HEK293 (cell line): ENCODE measurements at regions not wholly inside any gene's neighbourhood (a gene's known extent, or its start where the extent isn't known, plus 50 kb on each side); places are given as distances from the start of the nearest gene placed in this dataset.
A peak's percentile ranks its signal among the peaks of the same experiment; 100 is the strongest.

ENCODE experiments used
- CTCF ChIA-PET: fragments of 350-600 bp; formaldehyde crosslinking; extraction: SDS; loops from one replicate; lab custom pipeline; 2021; ENCODE audit warnings: antibody characterized with exemption; lab: Yijun Ruan, JAX
- POLR2A ChIA-PET: fragments of 300-600 bp; formaldehyde crosslinking; extraction: SDS; loops from one replicate; lab custom pipeline; 2020; ENCODE audit warnings: antibody characterized with exemption, inconsistent platforms; lab: Yijun Ruan, JAX
- H3K27ac ChIP-seq: fragments of 200-500 bp; sonication (Bioruptor generic); 2 replicates; pipeline ENCODE4 v1.5.1; 2014; ENCODE audit warnings: low read depth, low read length, control low read depth, inconsistent platforms; ENCODE audit errors: extremely low read depth
- H3K36me3 ChIP-seq, 2 experiments: fragments of 200-500 bp in 1 of 2; sonication (Bioruptor generic) in 1 of 2; 1 replicate in 1 of 2; 2 replicates in 1 of 2; pipeline ENCODE4 v1.5.1; 2014 to 2017; ENCODE audit warnings: inconsistent platforms in 2 of 2, low read length in 2 of 2; ENCODE audit not compliant: control insufficient read depth in 2 of 2, insufficient read depth in 1 of 2
- H3K4me1 ChIP-seq: fragments of 200-500 bp; sonication (Bioruptor generic); 2 replicates; pipeline ENCODE4 v1.5.1; 2014; ENCODE audit warnings: mild to moderate bottlenecking, low read length, inconsistent platforms; ENCODE audit not compliant: control insufficient read depth, insufficient read depth
- H3K4me3 ChIP-seq: 2 replicates; pipeline ENCODE4 v1.5.1; 2011; ENCODE audit warnings: low read depth, mild to moderate bottlenecking, control low read depth, low read length, moderate library complexity
- H3K9me3 ChIP-seq: fragments of 200-500 bp; sonication (Bioruptor generic); 2 replicates; pipeline ENCODE4 v1.5.1; 2014; ENCODE audit warnings: low read depth, low read length, inconsistent platforms; ENCODE audit not compliant: control insufficient read depth, insufficient read depth
- FEZF1 ChIP-seq: fragments of 450-650 bp; formaldehyde crosslinking; IDR thresholded peaks from 2 replicates; pipeline ENCODE4 v1.5.1; 2016; ENCODE audit warnings: missing biosample characterization, missing genetic modification characterization
- HOXD13 ChIP-seq: sonication (generic); formaldehyde crosslinking; IDR thresholded peaks from 2 replicates; pipeline ENCODE4 v1.8.0; 2022; ENCODE audit warnings: missing genetic modification reagents, borderline replicate concordance
- KLF9 ChIP-seq: fragments of 450-650 bp; formaldehyde crosslinking; IDR thresholded peaks from 2 replicates; pipeline ENCODE4 v1.5.1; 2016; ENCODE audit warnings: missing biosample characterization, missing genetic modification characterization, low read depth
- MEIS1 ChIP-seq: sonication (generic); formaldehyde crosslinking; IDR thresholded peaks from 2 replicates; pipeline ENCODE4 v1.8.1; 2022; ENCODE audit warnings: missing genetic modification reagents, mild to moderate bottlenecking, borderline replicate concordance
- OVOL3 ChIP-seq: fragments of 450-650 bp; formaldehyde crosslinking; IDR thresholded peaks from 2 replicates; pipeline ENCODE4 v1.5.1; 2016; ENCODE audit warnings: missing biosample characterization, missing genetic modification characterization
- YY2 ChIP-seq: fragments of 450-650 bp; formaldehyde crosslinking; IDR thresholded peaks from 2 replicates; pipeline ENCODE4 v1.5.1; 2016; ENCODE audit warnings: missing biosample characterization, missing genetic modification characterization
- ZFHX2 ChIP-seq: fragments of 450-650 bp; formaldehyde crosslinking; conservative IDR thresholded peaks from 2 replicates; pipeline ENCODE4 v1.5.1; 2016; ENCODE audit warnings: missing biosample characterization, missing genetic modification characterization
- ZNF112 ChIP-seq: fragments of 450-650 bp; formaldehyde crosslinking; IDR thresholded peaks from 2 replicates; pipeline ENCODE4 v1.5.0; 2017; ENCODE audit warnings: missing biosample characterization, missing genetic modification characterization
- ZNF148 ChIP-seq: fragments of 450-650 bp; formaldehyde crosslinking; IDR thresholded peaks from 2 replicates; pipeline ENCODE4 v1.5.0; 2017; ENCODE audit warnings: missing biosample characterization, missing genetic modification characterization, borderline replicate concordance
- ZNF169 ChIP-seq: fragments of 450-650 bp; formaldehyde crosslinking; IDR thresholded peaks from 2 replicates; pipeline ENCODE4 v1.5.1; 2016; ENCODE audit warnings: missing biosample characterization, missing genetic modification characterization
- ZNF19 ChIP-seq: fragments of 450-650 bp; formaldehyde crosslinking; IDR thresholded peaks from 2 replicates; pipeline ENCODE4; 2016; ENCODE audit warnings: missing biosample characterization, missing genetic modification characterization, low read depth
- ZNF211 ChIP-seq: fragments of 450-650 bp; formaldehyde crosslinking; IDR thresholded peaks from 2 replicates; pipeline ENCODE4 v1.5.1; 2016; ENCODE audit warnings: low read depth, missing biosample characterization, missing genetic modification characterization
- ZNF221 ChIP-seq: fragments of 450-650 bp; formaldehyde crosslinking; IDR thresholded peaks from 2 replicates; pipeline ENCODE4 v1.5.1; 2017; ENCODE audit warnings: missing biosample characterization, missing genetic modification characterization, borderline replicate concordance
- ZNF366 ChIP-seq: fragments of 450-650 bp; formaldehyde crosslinking; conservative IDR thresholded peaks from 2 replicates; pipeline ENCODE4 v1.5.1; 2016; ENCODE audit warnings: missing biosample characterization, missing genetic modification characterization
- ZNF398 ChIP-seq: fragments of 450-650 bp; formaldehyde crosslinking; IDR thresholded peaks from 2 replicates; pipeline ENCODE4 v1.5.1; 2017; ENCODE audit warnings: missing biosample characterization, missing genetic modification characterization
- ZNF423 ChIP-seq: fragments of 450-650 bp; formaldehyde crosslinking; IDR thresholded peaks from 2 replicates; pipeline ENCODE4 v1.5.1; 2016; ENCODE audit warnings: missing biosample characterization, missing genetic modification characterization
- ZNF48 ChIP-seq: fragments of 450-650 bp; formaldehyde crosslinking; IDR thresholded peaks from 2 replicates; pipeline ENCODE4 v1.5.1; 2016; ENCODE audit warnings: missing biosample characterization, missing genetic modification characterization
- ZNF768 ChIP-seq: fragments of 450-650 bp; formaldehyde crosslinking; IDR thresholded peaks from 2 replicates; pipeline ENCODE4 v1.5.1; 2018; ENCODE audit warnings: missing biosample characterization, mild to moderate bottlenecking, missing genetic modification characterization
- TF ChIP-seq, protein P1 (sequence below): fragments of 450-650 bp; formaldehyde crosslinking; IDR thresholded peaks from 2 replicates; pipeline ENCODE4 v1.5.1; 2016; ENCODE audit warnings: missing biosample characterization, missing genetic modification characterization
- TF ChIP-seq, protein P2 (sequence below): fragments of 450-650 bp; formaldehyde crosslinking; IDR thresholded peaks from 2 replicates; pipeline ENCODE4 v1.5.1; 2016; ENCODE audit warnings: missing biosample characterization, missing genetic modification characterization
- TF ChIP-seq, protein P3 (sequence below): fragments of 450-650 bp; formaldehyde crosslinking; IDR thresholded peaks from 2 replicates; pipeline ENCODE4 v1.5.1; 2017; ENCODE audit warnings: missing biosample characterization, missing genetic modification characterization
- TF ChIP-seq, protein P4 (sequence below): fragments of 450-650 bp; formaldehyde crosslinking; IDR thresholded peaks from 2 replicates; pipeline ENCODE4 v1.5.1; 2016; ENCODE audit warnings: missing biosample characterization, missing genetic modification characterization, low read depth

- CTCF ChIA-PET, result interaction anchor here (0.6 kb wide), 1 partner anchor 29 kb away, joined by 3 read pairs; no protein-coding TSS in a partner anchor
- H3K4me1 ChIP-seq, result no peaks in the 10 kb centered on the region
- POLR2A ChIA-PET, result no interaction called here
- no peaks in the 10 kb centered on the region for H3K9me3 ChIP-seq
- H3K27ac ChIP-seq, result no peak overlapping the region
- TF ChIP-seq ZNF423, result no peak
- TF ChIP-seq, protein P1, sequence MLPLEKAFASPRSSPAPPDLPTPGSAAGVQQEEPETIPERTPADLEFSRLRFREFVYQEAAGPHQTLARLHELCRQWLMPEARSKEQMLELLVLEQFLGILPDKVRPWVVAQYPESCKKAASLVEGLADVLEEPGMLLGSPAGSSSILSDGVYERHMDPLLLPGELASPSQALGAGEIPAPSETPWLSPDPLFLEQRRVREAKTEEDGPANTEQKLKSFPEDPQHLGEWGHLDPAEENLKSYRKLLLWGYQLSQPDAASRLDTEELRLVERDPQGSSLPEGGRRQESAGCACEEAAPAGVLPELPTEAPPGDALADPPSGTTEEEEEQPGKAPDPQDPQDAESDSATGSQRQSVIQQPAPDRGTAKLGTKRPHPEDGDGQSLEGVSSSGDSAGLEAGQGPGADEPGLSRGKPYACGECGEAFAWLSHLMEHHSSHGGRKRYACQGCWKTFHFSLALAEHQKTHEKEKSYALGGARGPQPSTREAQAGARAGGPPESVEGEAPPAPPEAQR (tag by site-specific recombination), result no peak
- TF ChIP-seq ZNF211 (tag by site-specific recombination), result no peak
- no peak for TF ChIP-seq ZNF169
- TF ChIP-seq KLF9 (tag by site-specific recombination), result no peak
- no peak for TF ChIP-seq ZNF768 (tag by site-specific recombination)
- TF ChIP-seq MEIS1 (CRISPR knock-in tag), result no peak
- TF ChIP-seq, protein P2, sequence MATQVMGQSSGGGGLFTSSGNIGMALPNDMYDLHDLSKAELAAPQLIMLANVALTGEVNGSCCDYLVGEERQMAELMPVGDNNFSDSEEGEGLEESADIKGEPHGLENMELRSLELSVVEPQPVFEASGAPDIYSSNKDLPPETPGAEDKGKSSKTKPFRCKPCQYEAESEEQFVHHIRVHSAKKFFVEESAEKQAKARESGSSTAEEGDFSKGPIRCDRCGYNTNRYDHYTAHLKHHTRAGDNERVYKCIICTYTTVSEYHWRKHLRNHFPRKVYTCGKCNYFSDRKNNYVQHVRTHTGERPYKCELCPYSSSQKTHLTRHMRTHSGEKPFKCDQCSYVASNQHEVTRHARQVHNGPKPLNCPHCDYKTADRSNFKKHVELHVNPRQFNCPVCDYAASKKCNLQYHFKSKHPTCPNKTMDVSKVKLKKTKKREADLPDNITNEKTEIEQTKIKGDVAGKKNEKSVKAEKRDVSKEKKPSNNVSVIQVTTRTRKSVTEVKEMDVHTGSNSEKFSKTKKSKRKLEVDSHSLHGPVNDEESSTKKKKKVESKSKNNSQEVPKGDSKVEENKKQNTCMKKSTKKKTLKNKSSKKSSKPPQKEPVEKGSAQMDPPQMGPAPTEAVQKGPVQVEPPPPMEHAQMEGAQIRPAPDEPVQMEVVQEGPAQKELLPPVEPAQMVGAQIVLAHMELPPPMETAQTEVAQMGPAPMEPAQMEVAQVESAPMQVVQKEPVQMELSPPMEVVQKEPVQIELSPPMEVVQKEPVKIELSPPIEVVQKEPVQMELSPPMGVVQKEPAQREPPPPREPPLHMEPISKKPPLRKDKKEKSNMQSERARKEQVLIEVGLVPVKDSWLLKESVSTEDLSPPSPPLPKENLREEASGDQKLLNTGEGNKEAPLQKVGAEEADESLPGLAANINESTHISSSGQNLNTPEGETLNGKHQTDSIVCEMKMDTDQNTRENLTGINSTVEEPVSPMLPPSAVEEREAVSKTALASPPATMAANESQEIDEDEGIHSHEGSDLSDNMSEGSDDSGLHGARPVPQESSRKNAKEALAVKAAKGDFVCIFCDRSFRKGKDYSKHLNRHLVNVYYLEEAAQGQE (tag by site-specific recombination), result no peak
- no peak for TF ChIP-seq ZNF48 (tag by site-specific recombination)
- TF ChIP-seq ZNF221, result no peak
- no peak for TF ChIP-seq YY2 (tag by site-specific recombination)
- TF ChIP-seq HOXD13, result no peak
- H3K36me3 ChIP-seq, result no peaks in the 10 kb centered on the region
- no peak overlapping the region for H3K4me3 ChIP-seq
Observed at GRCh38 chr22:26995235-26995634, 337.8 kb downstream of the MIAT start.

DNA sequence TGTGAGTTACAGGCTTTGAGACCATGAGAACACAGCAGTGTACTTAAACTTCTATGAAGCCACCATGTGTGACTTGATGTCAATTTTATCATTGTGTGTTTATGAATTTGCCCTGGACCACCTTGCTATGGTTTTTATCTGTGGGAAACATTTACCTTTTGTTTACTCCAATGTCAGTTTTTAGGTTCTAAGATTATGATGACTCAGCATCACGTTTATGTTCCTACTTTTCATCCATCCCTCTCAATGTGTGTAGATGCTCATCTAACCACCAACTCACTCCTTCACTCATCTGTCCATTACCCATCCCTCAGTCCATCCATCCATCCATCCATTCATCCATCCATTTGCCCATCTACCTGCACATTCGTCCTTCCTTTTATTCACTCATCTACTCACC, 338.8 kb downstream of the MIAT start:
- Histone ChIP-seq H3K9me3 (no peaks in the 10 kb centered on the region), H3K27ac (no peak overlapping the region), H3K4me3 (no peak overlapping the region), H3K4me1 (no peaks in the 10 kb centered on the region), H3K36me3 (no peaks in the 10 kb centered on the region)
- TF ChIP-seq ZNF148 (tag by site-specific recombination), result 0 out of 2 replicates have a peak, but pooled peaks have one; percentile 25
- no peak for TF ChIP-seq OVOL3
- TF ChIP-seq, protein P3, sequence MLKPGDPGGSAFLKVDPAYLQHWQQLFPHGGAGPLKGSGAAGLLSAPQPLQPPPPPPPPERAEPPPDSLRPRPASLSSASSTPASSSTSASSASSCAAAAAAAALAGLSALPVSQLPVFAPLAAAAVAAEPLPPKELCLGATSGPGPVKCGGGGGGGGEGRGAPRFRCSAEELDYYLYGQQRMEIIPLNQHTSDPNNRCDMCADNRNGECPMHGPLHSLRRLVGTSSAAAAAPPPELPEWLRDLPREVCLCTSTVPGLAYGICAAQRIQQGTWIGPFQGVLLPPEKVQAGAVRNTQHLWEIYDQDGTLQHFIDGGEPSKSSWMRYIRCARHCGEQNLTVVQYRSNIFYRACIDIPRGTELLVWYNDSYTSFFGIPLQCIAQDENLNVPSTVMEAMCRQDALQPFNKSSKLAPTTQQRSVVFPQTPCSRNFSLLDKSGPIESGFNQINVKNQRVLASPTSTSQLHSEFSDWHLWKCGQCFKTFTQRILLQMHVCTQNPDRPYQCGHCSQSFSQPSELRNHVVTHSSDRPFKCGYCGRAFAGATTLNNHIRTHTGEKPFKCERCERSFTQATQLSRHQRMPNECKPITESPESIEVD (tag by site-specific recombination), result no peak
- no peak for TF ChIP-seq ZFHX2 (tag by site-specific recombination)
- 0 out of 2 replicates have a peak, but pooled peaks have one; percentile 29 for TF ChIP-seq ZNF398 (tag by site-specific recombination)
- 0 out of 2 replicates have a peak, but pooled peaks have one; percentile 25 for TF ChIP-seq ZNF112 (tag by site-specific recombination)
- no peak for TF ChIP-seq ZNF19 (tag by site-specific recombination)
- TF ChIP-seq, protein P4, sequence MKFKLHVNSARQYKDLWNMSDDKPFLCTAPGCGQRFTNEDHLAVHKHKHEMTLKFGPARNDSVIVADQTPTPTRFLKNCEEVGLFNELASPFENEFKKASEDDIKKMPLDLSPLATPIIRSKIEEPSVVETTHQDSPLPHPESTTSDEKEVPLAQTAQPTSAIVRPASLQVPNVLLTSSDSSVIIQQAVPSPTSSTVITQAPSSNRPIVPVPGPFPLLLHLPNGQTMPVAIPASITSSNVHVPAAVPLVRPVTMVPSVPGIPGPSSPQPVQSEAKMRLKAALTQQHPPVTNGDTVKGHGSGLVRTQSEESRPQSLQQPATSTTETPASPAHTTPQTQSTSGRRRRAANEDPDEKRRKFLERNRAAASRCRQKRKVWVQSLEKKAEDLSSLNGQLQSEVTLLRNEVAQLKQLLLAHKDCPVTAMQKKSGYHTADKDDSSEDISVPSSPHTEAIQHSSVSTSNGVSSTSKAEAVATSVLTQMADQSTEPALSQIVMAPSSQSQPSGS (tag by site-specific recombination), result no peak
- no peak for TF ChIP-seq FEZF1
- TF ChIP-seq ZNF366 (tag by site-specific recombination), result peak; percentile 81
- CTCF ChIA-PET, result no interaction called here
- POLR2A ChIA-PET, result no interaction called here
